OCI-M2 (cell line): ENCODE measurements at regions not wholly inside any gene's neighbourhood (a gene's known extent, or its start where the extent isn't known, plus 50 kb on each side); places are given as distances from the start of the nearest gene placed in this dataset.

ENCODE experiments used
- DNase-seq: peaks from one replicate; lab custom pipeline; 2025; ENCODE audit not compliant: unreplicated experiment; lab: John Stamatoyannopoulos, UW

DNA sequence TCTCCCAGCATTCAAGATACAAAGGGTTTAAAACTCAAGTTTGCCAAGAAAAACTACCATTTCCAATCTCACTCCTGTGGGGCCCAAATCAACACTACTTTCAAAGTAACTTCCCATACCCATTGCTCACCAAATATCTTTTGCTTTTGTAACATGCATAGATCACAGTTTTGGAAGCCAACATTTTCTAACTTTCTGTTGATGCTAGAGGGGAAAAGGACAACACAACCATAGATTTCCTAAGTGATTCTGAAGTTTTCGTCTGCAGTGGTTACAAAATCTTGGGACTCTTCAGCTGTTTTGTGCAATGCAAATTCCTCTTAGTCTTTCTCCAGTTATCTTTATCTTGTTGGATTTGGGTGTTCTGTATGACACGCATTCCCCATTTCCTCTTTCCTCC, 94.1 kb upstream of the PAPPA start:
- DNase-seq = no peak

DNA sequence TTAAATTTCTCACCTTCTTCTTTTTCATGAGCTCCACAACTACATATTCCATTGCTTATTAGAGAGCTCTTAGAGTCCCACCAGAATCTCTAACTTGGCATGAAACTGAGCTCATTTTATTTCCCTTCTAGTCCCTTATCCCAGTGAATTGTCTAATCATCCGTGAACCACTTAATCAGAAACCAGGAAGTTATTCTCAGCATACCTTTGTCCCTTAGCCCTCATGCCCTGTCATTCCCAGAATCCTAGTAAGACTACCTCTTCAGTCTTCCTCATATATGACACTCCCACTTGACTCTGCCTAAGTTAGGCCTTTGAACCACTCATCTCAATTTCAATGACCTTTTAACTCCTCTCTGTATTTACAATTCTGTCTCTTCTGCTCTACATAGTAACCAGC, 93.0 kb upstream of the PAPPA start:
- DNase-seq = no peak

DNA sequence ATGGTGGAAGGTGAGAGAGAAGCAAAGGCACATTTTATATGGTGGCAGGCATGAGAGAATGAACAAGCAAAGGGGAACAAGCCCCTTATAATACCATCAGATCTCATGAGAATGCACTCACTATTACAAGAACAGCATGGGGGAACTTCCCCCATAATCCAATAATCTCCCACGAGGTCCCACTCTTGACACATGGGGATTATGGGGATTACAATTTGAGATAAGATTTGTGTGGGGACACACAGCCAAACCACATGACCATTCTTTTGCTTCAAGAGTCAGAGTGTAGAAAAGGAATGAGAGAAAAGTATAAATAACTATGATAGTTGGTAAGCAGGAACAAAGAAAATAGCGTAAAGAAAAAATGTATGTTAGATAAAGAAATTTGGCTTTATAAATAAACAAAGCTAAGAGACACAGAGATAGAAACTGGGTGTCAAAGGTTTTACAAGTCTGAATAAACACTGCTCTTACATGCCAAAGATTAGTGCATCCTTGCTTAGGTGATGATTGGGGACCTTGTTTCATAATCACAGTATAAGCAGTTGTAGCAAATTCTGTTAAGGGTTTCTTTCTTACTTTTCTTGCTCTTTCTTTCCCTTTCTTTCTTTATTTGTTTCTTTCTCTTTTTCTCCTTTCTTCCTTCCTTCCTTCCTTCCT, 91.9 kb upstream of the PAPPA start:
- DNase-seq = no peak

DNA sequence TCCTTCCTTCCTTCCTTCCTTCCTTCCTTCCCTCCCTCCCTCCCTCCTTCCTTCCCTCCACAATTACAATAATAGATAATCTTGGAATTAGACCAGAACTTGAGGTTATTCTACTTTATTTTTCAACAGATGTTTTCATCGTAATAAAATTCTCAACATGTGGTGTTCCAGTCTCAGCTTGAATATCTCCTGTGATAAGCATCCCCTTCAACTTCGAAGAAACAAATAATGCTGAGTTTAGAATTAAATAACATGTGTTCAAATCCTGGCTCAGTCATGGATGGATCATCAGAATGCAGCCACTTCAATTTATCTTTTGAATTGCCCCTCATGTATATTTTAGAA, 91.4 kb upstream of the PAPPA start:
- DNase-seq = no peak

DNA sequence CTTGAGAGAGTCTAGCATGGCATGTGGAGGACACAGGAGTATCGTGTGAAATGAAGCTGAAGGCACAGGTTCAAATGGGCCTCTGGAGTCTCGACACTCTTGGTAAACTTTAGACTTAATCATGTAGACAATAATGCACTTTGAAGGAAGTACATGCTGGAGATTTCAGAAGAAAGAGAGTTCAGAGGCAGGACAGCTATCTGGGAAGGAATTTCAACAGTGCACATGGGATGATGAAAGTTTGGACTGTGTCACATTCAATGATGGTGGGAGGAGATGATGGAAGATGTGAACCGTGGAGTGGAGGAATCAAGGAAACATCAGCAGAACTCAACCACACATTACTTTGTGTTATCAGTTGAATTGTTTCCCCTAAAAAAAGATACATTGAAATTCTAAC, 88.6 kb upstream of the PAPPA start:
- DNase-seq = no peak

DNA sequence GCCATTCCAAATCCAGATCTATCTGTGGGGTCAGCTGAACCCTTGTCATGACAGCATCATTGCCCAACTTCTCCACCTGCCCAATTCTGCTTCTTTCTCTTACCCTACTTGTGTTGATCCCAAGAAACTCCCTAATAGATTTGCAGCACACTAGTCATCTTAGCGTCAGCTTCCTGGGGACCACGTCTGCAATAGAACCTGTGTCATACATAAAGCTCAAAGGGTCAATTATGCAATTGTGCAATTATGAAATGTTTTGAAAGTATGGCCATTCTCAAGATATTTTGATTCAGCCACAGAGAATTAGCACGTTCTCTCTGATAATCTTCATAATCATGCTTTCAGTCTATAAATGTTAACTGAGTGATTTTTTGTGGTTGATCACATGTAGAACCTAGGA, 87.4 kb upstream of the PAPPA start:
- no peak for DNase-seq

DNA sequence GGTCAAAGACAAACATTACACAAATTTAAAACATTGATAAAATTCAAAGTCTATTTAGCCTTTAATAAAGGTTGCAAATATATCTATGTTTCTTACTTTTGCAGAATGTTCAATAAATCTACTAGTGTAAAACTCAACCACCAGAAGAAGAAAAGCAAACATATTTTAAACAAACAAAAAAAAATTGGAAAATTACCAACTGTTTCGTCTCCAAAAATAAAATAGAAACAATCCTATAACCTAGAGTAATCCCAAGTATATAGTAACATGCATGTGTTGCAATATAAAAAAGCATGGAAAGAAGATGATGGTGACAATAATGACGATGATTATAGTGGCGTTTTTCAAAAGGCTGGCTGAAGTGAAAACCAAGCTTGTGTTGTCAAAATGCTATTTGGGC, 86.0 kb upstream of the PAPPA start:
- no peak for DNase-seq

DNA sequence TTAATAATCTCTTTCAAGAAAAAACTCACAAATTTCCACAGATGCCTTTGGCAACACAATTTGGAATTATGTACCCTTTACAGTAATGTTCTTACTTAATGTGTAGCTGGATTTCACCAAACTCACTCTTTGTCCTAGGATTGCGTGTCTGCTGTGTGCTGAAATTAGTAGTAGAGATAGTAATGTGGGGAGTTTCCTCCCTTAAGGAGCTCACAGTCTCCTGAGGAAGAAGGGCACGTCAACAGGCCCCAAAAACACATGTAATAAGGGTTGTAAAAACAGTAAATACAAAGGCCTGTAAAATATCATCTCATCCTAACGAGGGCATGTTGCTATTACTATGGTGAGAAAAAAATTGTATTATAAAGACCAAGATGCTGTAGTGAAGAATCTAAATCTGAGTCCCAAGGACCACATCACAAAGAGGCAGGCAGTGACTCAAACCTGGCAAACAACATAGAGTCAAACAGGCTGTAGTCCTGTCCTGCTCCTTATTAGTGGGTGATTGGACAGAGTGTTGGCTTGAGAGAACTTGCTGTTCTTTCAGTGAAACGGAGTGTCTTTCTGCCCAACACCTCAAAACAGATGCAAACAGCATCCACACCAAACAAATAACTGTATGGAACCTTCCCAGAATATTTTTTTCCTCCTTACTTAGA, 83.2 kb upstream of the PAPPA start:
- no peak for DNase-seq

DNA sequence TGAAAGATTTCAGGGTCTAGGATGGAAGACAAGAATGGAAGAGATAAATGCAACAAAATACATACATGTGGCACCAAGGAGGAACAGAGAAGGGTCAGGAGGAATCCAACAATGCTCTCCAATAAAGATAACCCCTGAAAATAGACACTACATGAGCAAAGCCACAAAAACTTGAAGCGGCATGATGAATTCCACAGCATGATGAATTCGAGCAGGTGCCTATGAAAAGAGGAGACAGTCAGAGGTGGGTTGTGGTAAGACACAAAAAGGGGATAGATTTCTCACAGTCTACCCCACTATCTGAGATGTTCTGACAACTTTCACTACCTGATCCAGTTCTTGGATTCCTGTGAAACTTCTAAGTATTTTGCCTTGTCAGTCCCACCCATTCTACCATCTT, 81.5 kb upstream of the PAPPA start:
- DNase-seq = no peak

DNA sequence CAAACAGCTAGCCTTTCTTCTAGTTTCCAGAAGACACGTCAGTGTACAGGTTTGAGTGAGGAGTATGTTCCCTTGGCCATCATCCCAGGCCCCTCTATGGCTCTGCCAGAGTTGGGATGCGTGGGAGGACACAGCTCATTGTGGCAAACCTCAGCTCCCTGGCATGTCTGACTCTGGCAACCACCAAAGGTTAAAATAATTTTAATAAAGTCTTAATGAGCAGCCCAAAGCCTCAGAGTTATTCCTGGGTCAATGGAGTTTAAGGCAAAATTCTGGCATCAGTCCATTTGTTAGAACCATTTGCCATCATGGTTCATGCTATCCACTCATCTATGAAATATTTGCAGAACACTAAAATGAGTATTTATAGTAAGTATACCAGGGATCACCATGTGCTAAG, 79.8 kb upstream of the PAPPA start:
- no peak for DNase-seq

DNA sequence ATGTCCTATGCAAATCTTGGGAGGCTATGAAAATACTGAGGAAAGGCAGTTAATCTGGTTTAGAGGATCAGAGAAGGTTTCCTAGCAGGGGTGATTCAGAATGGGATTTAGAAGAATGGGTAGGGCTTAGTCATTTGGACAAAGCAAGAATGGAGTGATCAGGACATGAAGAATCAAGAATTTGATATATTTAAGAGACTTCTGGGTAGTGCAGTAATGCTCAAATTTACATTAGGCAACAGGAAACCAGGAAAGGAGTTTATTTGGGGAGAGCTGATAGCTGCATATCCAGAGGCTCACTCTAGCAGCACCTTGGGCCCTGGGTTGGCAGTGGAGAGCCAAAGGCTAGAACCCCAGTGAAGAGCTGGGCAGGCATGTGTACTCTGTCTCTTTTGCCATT, 78.9 kb upstream of the PAPPA start:
- no peak for DNase-seq

DNA sequence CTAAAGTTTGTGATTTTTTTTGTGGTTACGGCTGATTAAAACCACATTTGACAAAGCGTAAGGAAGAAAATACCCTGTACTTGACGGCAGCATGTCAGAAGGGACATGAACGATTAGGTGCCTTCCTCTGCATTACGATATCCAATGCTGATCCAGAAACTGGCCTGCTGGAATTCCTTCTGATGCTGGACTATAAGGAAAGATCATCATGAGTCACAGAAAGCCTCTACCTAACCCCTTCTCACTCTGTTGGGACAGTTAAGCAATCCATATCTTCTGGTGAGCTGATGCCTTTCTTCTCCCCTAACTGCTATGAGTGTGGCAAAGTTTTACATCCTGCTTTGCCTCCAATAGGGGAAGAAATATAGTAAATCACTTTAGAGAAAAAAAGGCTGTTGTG, 78.4 kb upstream of the PAPPA start:
- DNase-seq = no peak

DNA sequence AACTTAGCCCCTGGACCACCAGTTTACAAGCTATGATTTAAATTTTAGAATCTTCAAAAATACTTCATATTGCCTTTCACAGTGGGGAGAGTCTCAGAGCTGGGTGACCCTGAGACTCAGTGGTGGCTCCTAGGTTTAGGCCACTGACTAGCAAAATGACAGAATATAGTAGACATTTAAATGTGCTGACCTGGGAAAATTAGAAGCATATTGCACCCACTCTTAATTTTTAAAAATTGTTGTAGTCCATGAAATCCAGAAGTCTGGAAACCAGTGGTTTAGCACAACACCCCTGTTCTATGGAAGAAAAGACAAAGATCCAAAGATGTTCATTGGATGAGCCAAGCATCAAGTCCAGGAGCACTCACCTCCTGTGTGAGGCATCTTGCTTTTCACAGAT, 75.0 kb upstream of the PAPPA start:
- no peak for DNase-seq

DNA sequence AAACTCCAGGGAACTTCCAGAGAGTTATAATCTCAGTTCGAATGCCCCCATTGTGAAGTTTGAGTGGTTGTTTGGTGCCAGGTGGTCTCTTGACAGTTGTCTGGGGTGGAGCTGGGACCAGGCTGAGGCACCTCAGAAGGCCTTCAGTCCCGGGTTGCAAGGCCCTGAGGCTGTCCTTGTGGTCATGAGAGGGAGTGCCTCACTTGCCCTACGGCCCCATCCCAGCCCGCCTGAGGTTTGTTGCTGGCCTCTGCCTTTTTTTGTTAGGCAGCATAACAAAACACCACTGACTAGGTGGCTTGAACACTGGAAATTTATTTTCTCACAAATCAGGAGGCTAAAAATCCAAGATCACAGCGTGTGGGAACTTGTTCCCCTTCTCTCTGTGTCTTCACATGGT, 73.0 kb upstream of the PAPPA start:
- no peak for DNase-seq

DNA sequence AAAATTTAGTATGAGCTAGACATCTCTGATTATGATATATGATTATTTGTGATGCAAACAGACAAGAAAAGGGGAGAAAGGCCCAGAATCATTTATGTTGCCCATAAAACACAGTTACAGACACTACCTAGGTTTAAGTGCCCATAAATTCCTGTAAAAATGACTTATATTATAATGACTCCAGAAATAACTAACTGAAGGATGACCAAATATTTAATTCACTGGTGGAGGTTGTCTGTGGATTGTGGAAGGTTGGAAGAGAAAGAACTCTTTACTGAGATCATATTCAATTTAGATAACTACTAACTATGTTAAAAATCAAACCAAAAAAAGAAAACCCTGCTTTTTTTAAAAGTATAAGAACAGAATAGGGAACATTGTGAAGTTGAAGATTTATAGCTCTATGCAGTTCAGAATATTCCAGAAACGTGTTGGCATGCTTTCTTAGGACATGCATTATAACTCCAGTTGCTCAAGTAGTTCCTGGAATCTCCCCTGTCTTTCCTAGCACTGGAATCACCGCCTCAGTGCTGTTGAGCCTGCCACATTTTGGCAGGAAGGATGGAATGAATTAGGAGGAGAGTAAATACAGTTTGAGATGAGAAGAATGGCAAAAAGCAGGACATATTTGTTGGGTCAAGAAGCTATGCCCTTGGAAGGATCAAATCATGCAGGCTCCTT, 72.0 kb upstream of the PAPPA start:
- no peak for DNase-seq

DNA sequence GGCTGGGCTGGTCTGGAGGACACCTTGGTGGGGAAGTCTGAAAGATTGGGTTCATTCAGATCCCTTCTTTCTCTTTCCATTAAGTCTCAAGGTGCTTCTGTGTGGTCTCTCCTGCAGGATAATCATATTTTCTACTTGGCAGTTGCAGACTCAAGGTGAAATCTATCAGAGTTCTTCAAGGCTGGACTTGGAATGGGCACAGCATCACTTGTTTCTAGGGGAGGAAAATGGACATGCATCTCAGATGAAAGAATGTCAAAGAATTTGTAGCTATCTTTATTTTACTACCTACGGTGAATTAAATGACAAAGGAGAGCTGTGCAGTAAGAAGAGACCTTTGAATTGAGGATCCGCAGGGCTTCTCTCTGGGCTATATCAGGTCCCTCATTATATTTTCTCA, 69.8 kb upstream of the PAPPA start:
- no peak for DNase-seq

DNA sequence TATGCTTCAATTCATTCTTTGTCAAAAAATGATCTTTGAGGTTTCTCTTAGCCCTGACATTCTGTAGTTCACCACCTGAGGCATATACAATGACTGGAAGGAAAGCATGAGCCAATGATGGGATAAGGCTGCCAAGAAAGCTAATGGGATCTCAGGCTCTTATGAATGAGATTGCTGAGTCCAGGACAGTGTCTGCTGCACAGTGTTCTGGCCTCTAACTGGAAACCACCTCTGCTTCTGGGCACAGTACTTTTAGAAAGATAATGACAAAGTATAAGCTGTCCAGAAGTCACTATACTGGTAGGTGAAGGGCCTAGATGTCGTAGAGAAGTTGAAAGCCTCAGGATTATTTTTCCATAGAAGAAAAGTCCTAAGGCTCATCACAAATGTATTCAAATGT, 69.1 kb upstream of the PAPPA start:
- no peak for DNase-seq

DNA sequence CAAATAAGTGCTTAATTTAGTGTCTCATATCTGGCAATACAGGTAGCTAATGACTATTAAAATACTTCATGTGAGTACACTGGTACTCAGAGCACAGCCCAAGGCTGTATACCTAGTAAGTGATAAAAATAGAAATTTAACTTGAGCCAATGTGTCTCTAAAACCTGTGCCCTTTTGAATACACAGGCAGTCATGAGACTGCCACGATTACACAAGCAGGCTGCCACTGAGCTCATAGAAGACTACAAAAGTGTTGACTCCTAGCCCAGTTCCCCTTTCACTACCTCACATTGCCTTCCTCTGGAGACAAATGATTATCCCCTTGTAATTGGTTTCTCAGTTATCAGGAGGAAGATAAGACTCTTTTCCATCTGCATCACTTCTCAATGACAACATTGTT, 66.3 kb upstream of the PAPPA start:
- DNase-seq = no peak

DNA sequence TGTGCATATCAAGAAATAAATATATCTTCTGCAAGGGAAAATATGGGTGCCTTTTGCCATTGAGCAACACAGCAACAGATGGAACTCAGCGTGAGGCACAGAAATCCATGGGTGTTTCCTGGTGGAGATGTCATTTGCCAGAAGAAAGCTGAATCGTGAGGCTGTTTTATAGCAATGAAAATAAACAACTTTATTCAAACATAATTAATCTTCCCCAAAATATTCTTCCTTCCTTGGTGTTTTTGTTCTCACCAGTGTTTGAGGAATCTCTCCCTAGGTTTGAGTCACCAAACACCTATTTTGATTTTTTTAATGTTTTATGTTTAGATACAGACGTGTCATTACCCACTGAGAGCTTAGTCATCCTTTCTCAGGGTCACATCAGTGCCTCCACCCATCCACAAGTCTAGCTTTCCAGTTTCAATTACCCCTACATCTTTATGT, 65.8 kb upstream of the PAPPA start:
- no peak for DNase-seq

DNA sequence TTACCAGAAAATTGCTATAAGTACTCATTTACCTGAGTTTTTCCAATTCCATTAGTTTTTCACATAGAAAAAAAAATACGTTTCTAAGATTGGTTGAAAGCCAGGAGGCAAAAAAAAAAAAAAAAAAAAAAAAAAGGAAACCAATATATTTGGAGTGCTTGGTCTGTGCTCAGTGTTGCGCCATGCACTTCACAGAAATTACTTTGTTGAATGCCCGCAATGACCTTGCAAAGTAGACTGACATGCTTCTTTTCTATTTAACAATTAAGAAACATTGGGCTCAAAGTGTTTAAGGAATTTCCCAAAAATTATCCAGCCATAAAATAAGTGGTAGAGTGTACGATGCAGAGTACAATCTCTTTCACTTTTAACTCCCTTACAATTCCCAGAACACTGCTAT, 65.2 kb upstream of the PAPPA start:
- DNase-seq = no peak

DNA sequence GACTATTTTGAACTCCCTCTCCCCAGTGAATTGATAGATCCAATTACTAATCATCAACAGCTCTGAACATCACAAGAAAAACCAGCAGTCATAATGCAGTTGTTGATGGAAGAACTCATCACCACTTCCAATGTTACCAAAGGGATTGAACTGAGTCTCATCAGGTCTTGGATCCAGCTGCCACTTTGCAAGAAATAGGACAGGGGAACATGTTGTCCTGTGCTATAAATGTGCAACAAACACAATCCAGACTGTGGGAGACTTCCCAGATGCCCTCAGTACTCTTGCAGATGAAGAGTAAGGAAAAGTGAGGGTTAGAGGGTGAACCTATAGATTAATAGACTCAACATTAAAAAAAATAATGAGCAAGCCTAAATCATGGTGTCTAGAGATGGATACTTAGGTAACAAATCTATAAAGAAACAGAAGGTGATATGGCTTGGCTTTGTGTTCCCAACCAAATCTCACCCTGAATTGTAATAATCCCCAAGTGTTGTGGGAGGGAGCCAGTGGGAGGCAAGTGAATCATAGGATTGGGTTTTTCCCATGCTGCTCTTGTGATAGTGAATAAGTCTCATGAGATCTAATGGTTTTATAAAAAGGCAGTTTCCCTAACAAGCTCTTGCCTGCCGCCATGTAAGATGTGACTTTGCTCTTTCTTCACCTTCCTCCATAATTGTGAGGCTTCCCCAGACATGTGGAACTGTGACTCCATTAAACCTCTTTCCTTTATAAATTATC, 63.4 kb upstream of the PAPPA start:
- no peak for DNase-seq

DNA sequence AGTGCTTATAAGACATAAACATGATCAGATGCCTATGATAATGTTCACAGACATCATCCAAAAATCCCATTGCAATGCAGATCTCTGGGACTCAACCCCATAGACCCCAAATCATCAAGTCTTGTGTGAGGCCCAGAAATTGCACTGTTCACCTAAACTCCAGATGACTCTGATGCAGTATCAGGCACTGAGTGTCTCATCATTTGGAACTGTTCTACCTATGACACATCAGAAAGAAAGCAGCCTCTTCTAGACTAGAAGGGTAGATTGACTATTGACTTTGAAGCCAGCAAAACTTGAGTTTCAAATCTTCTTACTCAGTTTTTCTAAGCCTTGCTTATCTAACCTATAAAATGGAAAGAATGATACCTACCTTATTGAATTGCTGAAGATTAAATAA, 58.7 kb upstream of the PAPPA start:
- no peak for DNase-seq
